HG02759 (cell line): ENCODE measurements at regions not wholly inside any gene's neighbourhood (a gene's known extent, or its start where the extent isn't known, plus 50 kb on each side); places are given as distances from the start of the nearest gene placed in this dataset.

ENCODE experiments used
- ATAC-seq: cut with Tn5 transposase; IDR thresholded peaks from one replicate; pipeline ENCODE4 v1.9.1; 2021; ENCODE audit warnings: mild to moderate bottlenecking, moderate library complexity; ENCODE audit not compliant: unreplicated experiment

DNA sequence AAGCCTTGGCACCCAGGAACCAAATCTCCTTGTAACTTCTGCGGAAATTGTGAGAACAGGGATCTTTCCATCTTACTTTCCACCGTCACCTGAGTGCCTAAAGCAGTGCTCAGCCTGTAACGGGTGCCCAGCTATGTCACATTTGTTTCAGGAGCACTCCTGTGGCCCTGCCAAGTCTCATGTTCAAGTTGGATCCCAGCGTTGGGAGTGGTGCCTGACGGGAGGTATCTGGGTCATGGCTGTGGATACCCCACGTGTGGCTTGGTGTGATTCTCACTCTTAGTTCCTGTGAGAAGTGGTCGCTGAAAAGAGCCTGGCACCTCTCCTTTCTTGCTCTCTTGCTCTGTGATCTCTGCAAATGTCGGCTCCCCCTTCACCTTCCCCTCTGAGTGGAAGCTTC is 114.9 kb downstream of the UQCRFS1 start:
- ATAC-seq, result no peak

- no peak for ATAC-seq
These were observed 116.1 kb downstream of the UQCRFS1 start for GRCh38 chr19:29096896-29097295.

DNA sequence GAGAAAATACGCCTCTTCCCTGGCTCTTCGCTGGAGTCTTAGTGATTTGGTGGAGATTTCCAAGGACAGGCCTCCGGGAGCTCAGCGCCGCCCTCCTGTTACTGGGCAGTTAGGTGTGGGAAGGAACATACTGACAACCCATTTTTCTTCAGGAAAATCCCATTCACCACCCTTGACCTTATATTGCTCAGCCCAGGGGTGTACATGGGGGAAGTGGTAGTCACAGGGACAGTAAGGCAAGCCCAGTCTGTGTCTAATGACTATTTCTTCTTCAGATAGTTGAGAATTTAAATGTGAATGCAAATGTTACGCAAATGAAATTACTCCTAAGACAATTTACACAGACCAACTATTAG is 119.4 kb downstream of the UQCRFS1 start:
- ATAC-seq, result no peak

- ATAC-seq, result no peak
These were observed 120.0 kb downstream of the UQCRFS1 start for GRCh38 chr19:29092712-29093552.

DNA sequence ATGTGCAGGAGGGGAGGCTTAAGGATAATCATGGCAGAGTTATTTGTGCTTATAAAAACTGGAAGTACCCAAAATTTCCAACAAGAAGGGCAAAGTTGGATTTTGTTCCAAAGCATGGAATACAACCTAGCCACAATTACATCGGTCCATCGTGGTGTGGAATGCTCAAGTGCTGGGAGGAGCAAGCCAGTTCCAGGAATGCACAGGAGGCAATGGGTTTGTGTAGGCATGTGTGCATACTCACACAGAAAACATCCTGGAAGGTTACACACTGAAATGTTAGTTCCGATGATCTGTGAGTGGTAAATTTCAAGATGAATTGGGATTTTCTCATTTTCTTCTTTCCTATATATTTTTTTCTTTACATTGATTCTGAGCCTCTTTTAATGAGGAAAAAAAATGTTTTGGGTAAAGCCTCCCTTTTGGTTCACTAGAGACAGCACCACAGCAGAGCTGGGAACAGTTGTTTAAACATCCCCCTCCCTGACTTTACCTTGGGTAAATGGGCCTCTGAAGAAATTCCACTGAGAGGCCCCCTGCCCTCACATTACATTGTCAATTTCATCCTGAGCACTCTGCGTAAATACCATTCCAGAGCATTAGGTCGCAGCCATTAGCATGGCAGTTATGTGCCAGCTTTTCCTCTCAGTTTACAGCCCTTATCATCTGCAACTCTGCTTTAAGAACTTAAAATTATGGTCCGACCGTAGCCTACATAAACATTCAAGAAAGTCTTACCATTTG is 122.0 kb downstream of the UQCRFS1 start:
- ATAC-seq, result no peak

DNA sequence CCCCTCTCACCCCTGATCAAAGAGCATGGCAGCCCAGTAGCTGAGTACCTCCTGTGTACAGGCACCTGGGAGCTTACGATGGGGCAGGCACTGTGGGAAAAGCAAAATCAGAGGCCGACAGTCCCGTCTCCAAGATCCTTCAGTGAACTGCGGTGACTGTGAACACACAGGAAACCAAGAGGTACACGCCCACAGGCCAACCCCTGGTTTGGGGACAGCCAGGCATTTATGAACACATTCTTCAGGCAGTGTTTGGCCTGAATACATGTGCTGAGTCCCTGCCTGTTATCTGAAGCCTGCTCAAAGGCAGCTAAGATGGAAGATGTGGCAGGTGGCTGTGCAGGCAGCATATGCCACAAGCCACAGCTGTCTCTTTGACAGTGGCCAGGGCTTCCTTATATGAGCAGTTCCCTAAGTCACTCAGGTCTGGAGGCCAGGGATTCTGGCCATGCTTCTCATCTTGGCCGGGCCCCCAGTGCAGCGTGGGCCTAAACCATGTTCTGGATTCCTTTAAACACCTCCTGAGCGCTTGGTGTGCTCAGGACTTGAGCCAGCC is 123.6 kb downstream of the UQCRFS1 start:
- ATAC-seq, result no peak

- no peak for ATAC-seq
These were observed 124.2 kb downstream of the UQCRFS1 start for GRCh38 chr19:29088761-29089160.

- no peak for ATAC-seq
These were observed 126.3 kb downstream of the UQCRFS1 start for GRCh38 chr19:29086646-29087045.

- no peak for ATAC-seq
These were observed 126.8 kb downstream of the UQCRFS1 start for GRCh38 chr19:29086182-29086581.

DNA sequence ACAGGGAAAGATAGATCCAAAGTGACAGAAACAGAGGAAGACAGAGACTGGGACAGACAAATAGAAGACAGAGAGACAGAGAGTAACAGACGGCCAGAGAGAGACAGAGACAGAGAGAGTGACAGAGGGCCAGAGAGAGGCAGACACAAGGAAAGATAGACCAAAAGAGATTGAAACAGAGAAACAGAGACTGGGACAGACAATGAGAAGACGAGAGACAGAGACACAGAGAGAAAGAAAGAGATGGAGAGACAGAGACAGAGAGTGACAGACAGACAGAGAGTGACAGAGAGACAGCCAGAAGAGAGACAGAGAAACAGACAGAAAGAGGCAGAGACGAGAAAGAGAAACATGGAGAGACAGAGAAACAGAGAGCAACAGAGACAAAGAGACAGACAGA is 127.3 kb downstream of the UQCRFS1 start:
- no peak for ATAC-seq

DNA sequence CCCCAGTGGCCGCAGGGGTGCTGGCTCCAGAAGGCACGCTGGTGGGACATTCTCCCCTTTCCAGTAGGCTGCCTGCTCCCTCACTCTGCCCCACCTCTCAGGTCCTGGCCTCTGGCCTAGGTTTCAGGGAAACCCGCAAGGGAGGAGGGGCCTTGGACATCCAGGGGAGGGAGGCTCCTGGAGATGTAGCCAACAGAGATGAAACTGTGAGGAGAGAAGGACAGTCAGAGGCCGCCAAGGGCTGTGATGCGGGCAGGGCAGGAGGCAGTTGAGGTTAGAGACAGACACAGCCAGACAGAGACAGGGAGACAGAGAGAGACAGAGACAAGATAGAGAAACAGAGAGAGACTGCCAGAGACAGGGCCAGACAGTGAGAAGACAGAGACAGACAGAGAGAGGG is 127.7 kb downstream of the UQCRFS1 start:
- ATAC-seq, result no peak

DNA sequence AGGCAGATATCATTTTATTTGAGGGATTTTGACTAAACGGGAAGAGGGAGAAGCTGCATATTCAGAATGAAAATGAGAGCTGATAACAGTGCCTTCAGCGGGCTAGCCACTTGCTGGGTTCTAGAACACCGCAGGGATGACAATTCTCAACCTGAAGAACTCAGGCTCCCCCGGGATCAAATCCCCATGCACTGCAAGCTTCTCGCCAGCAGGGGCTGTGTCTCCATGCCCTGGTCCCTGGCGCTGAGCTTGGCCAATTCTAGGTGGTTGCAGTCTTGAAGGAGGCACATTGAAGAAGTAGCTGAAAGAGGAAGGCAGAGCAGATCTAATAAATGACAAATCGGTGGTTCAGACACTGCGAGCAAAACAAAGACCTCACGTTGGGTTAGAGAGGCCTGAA is 128.7 kb downstream of the UQCRFS1 start:
- ATAC-seq, result no peak

DNA sequence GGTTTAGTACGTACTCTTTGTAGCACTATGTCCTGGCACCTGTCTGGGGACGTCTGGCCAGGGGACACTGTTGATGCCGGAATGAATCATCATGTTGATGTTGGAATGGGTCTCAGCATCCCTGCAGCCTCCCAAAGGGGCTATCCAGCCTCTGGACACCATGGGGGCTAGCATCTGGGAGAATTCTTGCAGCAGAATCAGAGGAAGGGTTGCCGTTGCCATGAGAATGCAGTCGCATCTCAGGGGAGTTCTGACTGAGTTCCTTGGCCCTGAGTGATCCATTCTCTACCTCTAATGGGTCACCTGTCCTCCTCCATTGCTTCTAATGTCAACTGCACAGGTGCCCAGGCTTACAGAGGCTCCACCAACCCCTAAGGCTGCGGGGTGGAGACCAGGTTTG is 129.1 kb downstream of the UQCRFS1 start:
- ATAC-seq, result no peak

DNA sequence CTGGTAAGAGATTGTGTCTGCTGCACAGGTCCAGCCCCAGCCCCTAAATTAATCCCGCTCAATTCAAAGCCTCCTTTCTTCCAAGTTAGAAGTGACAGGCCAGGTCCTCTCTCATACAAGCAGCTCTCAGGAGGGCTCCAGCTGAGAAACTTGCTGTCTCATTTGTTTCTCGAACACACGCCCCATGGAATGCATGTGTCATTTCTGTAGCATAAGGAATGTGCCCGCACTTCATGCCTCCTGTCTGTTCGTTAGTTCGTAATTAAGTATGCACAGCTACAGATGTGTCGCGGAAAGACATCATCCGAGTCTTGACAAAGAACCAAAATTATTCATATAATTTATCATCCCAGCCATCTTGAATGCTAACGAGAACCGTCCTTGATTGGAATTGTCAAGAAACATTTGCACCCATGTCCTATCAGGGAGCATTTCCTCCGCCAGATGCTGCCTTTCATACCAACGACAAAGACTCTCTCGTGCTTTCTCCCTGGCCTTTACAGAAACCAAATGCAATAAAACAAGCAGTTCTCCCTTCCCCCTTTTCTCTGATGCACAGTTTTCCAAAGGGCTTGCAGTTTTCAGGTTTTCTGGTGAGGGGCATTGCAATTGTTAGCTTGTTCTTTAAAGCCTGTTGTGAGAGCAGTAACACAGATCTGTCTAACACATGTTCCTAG is 133.5 kb downstream of the UQCRFS1 start:
- no peak for ATAC-seq

GRCh38 chr19:29076963-29077362 is 136.0 kb downstream of the UQCRFS1 start:
- ATAC-seq, result no peak

GRCh38 chr19:29076161-29076560 is 136.8 kb downstream of the UQCRFS1 start:
- no peak for ATAC-seq

GRCh38 chr19:29075149-29075548 is 137.8 kb downstream of the UQCRFS1 start:
- ATAC-seq, result no peak

DNA sequence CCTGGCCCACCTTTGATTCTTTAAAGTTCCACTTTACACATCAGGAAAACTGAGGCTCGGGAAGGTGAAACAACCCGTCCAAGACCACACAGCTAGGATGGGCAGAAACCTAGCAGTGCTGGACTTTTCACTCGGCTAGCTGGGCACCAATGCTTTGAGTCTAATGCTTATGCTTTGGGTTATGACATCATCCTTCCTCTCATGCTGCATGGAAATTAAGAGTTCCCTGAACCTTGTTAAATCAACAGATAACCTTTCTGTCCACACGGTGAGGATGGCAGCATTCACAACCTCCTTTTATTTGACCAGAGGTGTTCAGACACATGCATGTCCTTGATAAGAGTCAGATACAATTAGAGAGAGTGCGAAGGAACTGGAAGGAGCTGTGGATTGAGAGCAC is 138.4 kb downstream of the UQCRFS1 start:
- ATAC-seq, result no peak

GRCh38 chr19:29067831-29068230 is 145.1 kb downstream of the UQCRFS1 start:
- no peak for ATAC-seq

- ATAC-seq, result no peak
These were observed 150.2 kb downstream of the UQCRFS1 start for GRCh38 chr19:29062475-29063435.
